ENCODE measurements at regions not wholly inside any gene's neighbourhood (a gene's known extent, or its start where the extent isn't known, plus 50 kb on each side); places are given as distances from the start of the nearest gene placed in this dataset.
"Not testable (repeated sequence)": the region's sequence is repeated elsewhere in the genome, so short reads cannot be mapped to it uniquely, and the experiment has no call there.

DNA sequence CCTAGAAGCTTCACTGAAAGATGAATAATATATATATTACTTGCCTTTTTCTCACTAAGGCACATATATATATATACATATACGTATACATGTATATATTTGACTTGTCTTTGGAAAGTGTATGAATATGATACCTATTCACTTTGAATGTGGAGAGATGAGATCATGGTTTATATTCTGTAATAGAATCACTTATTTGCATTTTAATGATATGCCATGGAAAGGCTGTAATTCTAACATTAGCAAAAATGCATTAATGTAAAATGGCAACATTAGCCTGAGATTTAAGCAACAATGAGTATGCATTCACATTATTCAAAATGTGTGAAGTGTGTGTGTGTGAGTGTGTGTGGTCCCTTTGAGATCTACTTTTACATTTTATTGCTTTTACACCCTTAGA lies 54.5 kb upstream of the PRKD1 start:
- peak; percentile 36 for FAIRE-seq
- no peak for DNase-seq (ENCODE audit: insufficient read length, low spot score)

DNA sequence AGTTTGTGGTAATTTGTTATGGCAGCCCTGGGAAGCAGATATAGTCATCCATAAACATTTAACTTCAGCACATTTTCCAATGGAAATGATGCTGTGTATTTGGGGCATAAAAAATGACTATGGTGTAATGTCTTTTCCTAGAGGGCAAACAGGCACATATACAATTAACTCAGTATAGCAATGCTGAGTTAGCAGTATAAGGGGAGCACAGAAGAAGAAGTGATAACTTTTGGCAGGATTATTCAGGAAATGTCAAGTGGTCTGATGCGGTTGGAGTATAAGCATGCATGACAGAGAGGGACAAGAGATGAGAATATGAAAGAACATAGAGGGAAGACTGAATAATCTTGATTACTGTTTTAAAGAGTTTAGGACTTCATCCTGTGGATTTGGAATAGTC lies 55.3 kb upstream of the PRKD1 start:
- FAIRE-seq = peak; percentile 69
- no peak for DNase-seq (ENCODE audit: insufficient read length, low spot score)

DNA sequence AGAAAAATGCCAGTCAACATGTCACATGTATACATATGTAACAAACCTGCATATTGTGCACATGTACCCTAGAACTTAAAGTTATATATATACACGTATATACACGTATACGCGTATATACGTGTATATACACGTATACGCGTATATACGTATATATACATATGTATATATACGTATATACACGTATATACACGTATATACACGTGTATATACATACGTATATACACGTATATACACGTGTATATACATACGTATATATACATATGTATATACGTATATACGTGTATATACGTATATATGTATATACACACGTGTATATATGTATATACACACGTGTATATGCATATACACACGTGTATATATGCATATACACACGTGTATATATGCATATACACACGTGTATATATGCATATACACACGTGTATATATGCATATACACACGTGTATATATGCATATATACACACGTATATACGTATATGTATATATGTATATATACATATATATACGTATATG lies 62.8 kb upstream of the PRKD1 start:
- peak; percentile 86 for FAIRE-seq
- DNase-seq (ENCODE audit: insufficient read length, low spot score) = not testable (repeated sequence)

DNA sequence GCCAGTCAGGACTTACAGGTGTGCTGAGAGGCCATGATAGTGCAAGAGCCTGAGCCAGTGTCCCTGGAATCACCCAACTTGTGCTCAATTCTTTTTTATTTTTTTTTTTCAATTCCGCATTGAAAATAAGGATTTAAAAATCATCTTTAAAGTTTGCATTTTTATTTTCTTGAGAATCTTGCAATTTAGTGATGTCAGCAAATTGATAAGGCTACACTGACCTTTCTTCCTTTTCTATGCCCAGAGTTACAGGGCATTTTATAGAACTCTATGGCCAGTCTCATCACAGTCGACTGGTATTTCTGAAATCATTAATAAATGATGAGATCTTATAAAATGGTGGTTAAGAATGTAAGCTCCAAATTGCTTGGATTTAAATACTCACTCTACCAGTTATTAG lies 63.3 kb upstream of the PRKD1 start:
- FAIRE-seq = no peak
- DNase-seq (ENCODE audit: insufficient read length, low spot score) = no peak

DNA sequence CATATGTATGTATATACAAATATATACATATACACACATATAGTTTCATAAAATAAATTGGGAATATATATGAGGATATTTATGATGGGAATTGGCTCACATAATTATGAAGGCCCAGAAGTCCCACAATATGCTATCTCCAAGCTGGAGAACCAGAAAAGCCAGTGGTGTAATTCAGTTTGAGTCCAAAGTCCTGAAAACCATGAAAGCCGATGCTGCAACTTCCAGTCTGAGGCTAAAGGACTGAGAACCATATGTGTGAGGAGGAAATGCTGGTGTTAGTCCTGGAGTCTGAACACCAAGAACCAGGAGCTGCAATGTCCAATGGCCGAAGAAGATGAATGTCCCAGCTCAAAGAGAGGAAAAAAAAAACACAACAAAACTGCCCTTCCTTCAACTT lies 65.5 kb upstream of the PRKD1 start:
- DNase-seq (ENCODE audit: insufficient read length, low spot score) (no peak), FAIRE-seq (no peak)

DNA sequence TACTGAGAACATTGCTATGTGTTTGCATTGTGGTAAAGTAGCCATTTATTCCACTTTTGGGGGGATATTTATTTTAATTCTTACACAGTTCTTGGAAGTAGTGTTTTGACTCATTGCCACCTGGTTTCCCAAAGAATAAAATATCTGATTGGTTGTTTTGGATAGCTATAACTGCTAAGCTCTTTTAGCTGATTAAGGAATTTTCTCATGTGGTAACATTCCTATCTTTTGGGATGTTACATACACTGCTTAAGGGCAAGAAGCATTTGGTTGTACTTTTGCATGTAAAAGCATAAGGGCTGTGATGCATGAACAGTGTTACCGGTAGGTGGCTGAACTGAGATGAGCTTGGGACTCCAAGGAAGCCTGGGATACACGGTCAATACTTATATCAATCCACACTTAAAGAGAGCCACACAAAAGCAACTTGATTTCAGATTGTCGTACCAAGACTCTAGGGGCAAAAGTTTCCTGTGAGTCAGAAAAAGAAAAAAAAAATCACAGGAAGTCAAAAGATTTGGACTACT lies 71.4 kb upstream of the PRKD1 start:
- FAIRE-seq = peak; percentile 48
- no peak for DNase-seq (ENCODE audit: insufficient read length, low spot score)

DNA sequence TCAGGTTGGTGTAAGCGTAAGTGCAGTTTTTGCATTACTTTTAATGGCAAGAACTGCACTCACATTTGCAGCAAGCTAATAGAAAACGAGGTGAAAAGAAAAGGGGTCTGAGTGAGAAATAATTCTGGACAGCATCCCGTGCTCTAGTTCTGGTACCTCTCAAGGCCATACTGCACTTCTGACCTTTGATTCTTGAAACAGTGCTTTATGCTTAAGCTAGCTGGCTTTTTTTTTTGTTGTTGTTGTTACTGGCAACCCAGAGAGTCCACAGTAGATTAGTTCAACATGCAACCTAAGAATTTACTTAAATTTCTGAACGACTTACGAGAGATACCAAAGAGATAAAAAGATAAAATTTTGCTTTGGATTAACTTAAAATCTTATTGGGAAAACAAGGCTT lies 75.2 kb upstream of the PRKD1 start:
- DNase-seq (ENCODE audit: insufficient read length, low spot score) = no peak
- no peak for FAIRE-seq

DNA sequence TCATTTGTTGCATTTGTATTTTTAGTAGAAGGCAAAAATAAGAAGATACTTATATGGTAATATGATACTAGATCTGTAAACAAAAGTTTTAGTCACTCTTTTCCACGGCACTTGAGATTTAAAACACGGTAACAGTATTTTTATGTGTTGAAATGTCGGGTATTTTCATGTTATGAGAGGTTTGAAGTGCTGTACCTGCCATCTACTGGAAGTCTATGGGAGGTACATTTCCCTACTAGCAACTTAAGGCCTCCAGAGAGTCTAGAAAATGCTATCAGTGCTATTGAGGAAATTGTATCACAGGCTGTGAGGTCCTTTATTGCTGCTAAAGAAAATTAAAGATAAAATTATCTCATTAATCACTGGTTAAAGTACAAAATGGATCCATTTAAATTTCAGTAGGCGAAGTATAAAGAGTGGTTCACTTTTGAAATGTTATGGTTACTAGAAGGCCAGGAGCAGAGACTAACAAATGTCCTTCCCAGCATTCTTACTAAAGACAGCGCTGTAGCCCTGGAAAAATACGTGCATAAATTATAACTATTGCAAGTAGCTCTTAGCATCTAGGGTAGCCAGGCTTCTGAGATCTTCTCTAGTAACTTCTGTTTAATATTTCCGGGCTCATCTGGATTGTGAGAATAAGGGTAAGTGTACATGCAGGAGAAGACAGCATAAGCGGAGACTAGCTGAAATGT lies 77.6 kb upstream of the PRKD1 start:
- peak; percentile 53 for DNase-seq (ENCODE audit: insufficient read length, low spot score)
- peak; percentile 57 for FAIRE-seq

DNA sequence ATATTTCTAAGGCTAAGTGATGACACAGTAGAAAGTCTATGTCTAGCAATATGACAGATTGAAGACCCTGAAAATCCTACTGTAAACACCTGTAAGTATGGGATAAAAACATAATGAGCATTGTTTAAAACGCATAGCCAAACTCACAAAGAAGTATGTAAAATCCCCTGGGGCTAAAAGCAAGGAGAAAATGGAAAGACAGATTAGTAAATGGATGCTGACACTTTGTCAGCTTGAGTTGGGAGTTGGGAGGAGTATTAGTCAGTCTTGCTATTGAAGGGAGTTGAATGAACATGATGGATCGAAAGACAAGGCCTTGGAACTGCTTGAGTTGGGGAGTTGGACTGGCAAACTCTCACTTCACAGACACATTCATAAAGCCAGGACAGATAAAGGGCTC lies 79.0 kb upstream of the PRKD1 start:
- DNase-seq (ENCODE audit: insufficient read length, low spot score) (no peak), FAIRE-seq (no peak)

DNA sequence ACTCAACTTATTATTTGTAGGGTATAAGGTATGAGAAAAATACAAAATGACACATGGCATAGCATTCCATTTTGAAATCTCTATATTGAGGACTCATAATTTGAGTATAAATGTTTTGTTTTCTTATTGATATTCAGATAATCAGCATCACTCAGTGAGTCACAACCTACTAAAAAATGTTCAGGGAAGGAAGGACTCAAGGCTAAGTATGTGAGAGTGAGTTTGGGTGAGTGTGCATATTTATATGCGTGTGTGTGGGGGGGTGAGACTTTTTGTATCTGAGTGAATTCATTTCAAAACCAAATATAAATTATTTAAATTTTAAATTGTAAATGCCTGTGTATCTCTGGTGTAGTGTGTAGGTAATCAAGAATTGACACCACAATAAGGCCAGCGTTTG lies 87.8 kb upstream of the PRKD1 start:
- DNase-seq (ENCODE audit: insufficient read length, low spot score) = no peak
- FAIRE-seq = no peak

DNA sequence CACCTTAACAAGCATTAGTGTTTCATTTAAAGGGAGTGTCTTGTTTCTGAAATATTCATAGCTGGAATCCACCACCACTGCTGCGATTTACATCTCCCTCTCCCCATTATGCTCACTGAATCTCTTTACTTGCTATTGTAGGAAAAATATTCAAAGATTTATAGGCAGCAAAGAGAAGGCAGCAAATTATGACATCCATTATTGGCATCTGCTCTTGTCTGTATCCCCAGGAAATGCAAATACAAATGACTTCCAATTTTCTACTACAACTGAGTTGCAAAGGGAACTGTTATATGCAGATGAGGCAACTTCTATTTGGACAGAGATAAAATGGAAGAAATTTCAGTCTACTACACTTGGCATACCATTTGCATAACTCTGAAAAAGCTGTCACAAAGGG lies 88.4 kb upstream of the PRKD1 start:
- FAIRE-seq (no peak), DNase-seq (ENCODE audit: insufficient read length, low spot score) (no peak)

DNA sequence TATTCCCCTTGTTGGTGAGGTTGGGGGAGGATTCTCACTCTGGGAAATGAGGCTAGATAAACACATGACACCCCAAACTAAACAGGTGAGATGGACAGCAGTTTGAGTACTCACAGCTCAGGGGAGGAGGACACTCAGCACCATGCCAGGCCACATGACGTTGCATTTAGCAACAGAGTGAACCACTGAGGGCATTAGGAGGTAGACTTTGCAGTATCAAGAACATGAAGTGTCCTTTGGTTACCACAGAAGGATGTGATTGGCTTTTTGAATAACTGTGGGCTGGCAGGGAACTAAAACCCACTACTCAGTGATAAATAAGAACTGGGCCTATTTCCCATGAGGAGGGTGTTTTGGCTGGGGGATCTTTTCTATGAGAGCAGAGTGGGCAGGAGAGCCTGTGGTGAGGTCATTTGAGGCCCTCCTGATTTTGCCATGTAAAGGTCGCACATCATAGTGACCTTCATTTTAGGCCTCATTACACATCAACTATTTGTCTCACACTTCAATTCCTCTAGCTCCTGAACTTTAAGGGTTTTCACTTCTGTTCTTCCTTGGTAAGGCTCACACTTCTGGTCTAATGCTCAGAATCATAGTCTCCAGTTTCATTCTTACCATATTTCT lies 89.8 kb upstream of the PRKD1 start:
- DNase-seq (ENCODE audit: insufficient read length, low spot score) (no peak), FAIRE-seq (peak; percentile 42)

DNA sequence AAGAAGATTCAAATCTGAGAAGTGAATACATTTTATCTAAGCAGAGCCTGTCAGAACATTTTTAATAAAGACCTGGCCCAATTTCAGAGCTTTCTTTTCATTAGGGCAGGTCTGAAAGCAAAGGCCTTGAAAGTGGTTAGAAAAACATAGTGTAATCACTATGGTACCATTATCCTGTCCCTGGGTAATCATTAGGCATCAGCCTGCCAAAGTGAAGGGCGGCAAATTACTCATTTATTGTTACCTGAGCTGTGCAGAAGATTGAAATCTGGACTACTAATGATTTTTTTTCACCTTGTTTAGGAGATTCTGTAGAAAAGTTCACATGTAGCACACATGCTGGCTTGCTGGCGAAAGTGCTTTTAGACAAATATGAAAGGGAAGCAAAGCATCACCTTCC lies 92.6 kb upstream of the PRKD1 start:
- DNase-seq (ENCODE audit: insufficient read length, low spot score) (no peak), FAIRE-seq (no peak)

DNA sequence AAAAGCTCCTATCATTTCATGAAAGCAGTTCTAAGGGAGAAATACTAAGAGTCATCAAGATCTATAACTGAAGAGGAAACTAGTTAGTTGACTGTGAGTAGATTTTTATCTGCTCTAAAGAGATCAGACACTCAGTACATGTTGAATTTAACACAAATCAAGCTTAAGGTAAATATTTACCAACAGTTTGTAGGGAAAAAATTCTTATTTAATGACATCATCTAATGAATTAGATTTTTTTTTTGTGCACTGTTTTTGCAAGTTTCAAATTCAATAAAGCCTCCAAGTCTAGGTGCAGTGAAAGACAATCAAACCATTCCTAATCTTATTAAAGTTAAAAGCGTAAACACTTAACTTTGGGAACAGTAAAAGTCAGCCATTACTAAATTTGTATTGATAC lies 93.0 kb upstream of the PRKD1 start:
- no peak for DNase-seq (ENCODE audit: insufficient read length, low spot score)
- no peak for FAIRE-seq

DNA sequence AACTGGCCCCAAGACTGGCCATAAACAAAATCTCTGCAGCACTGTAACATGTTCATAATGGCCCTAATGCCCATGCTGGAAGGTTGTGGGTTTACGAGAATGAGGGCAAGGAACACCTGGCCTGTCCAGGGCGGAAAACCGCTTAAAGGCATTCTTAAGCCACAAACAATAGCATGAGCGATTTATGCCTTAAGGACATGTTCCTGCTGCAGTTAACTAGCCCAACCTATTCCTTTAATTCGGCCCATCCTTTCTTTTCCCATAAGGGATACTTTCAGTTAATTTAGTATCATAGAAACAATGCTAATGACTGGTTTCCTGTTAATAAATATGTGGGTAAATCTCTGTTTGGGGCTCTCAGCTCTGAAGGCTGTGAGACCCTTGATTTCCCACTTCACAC lies 95.7 kb upstream of the PRKD1 start:
- FAIRE-seq; DNase-seq (ENCODE audit: insufficient read length, low spot score): not testable (repeated sequence)

DNA sequence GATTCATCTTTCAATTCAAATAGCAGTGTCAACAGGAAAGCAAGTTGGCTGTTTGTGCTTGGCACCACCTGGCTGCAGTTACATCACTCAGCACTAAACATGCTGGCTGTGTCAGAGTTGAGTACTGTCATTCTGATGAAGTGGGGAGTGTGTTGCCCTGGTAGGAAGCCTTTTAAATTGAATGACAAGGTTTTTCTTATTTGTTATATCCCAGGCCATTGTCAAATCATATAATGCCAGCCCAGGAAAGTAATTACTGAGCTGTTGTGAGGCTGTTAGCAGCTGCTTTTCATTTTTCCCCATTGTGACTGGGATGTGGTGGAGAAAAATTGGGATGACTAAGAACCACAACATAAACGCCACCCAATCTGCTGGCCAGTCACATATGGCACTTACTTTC lies 106.5 kb upstream of the PRKD1 start:
- FAIRE-seq (no peak), DNase-seq (ENCODE audit: insufficient read length, low spot score) (no peak)

DNA sequence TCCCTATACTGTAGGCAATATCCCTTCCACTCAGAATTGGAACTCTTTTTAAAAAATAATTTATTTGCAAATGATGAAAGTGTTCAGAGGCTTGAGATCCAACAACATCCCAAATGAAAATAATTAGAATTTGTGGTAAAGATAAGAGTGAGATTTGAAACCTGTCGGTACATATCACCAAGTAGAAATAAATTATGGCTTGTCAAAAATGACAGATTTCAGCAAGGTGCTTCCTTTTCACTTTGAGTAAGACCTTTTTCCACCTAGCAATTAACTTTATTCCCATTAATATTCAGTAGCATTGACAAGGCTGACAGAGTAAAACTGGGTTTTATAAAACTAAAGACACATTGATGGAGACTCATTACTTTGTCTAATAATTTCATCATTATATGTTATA lies 107.7 kb upstream of the PRKD1 start:
- DNase-seq (ENCODE audit: insufficient read length, low spot score) = no peak
- FAIRE-seq = no peak

DNA sequence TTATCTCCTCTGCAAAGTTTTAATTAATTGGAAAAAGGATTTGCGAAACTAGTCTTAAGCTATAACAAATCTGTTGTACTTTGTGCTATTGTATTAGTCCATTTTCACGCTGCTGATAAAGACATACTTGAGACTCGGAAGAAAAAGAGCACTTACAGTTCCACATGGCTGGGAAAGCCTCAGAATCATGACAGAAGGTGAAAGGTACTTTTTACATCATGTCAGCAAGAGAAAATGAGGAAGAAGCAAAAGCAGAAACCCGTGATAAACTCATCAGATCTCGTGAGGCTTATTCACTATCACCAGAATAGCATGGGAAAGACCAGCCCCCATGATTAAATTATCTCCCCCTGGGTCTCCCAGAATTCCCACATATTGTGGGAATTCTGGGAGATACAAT lies 118.1 kb upstream of the PRKD1 start:
- FAIRE-seq (no peak), DNase-seq (ENCODE audit: insufficient read length, low spot score) (no peak)

DNA sequence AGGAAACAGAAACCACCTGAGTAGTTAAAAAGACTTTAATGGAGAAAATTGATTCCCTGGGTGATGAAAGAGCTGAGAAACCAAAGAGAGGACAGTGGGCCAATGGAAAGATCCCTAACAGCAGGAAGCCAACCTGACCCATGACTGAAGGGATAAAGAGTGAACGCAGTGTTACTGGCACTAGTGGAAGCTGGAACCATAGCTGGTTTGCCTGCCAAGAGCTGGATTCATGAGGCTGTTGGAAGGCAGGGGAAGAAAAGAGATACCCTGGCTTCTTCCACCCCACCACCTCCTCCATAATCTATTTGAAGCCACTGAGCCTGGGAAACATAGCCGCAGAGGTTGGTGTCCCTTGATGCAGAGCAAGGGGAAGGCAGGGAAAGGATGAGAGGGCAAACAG lies 125.5 kb upstream of the PRKD1 start:
- FAIRE-seq = no peak
- no peak for DNase-seq (ENCODE audit: insufficient read length, low spot score)

DNA sequence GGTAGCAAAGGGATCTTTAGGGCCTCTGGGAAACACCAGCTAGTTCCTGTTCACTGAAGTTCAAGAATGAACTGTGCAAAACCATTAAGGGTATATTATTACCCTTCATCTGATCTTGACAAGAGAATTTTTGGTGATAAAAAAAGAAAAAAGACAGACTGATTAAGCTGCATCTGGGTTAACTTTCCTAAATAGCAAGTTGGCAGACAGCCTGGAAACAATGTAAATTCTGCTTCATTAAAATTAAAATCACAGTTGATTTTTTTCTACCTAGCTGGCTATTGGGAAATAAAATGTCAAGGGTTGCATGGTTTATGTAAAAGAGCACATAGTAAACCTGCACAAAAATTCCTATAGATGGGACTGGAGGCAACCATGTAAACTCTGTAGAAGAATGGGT lies 126.6 kb upstream of the PRKD1 start:
- FAIRE-seq (no peak), DNase-seq (ENCODE audit: insufficient read length, low spot score) (no peak)

DNA sequence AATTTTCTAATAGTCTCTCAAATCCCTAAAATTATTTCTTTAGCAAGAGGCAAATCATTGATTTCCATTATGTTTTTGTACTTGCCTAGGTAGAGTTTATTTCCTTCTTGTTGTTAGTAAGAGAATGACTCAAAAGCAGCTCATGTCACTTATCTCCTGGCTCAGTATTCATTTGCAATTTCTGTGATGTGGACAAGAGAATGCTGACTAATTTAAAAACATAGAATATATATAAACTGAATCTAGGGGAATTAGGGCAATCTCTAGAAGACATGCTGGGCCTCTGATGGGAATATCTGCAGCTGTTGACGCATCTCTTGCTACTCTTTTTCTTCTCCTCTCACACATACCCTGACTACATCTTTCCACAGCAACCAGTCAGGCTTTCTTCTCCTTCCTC lies 130.8 kb upstream of the PRKD1 start:
- DNase-seq (ENCODE audit: insufficient read length, low spot score) (no peak), FAIRE-seq (no peak)

DNA sequence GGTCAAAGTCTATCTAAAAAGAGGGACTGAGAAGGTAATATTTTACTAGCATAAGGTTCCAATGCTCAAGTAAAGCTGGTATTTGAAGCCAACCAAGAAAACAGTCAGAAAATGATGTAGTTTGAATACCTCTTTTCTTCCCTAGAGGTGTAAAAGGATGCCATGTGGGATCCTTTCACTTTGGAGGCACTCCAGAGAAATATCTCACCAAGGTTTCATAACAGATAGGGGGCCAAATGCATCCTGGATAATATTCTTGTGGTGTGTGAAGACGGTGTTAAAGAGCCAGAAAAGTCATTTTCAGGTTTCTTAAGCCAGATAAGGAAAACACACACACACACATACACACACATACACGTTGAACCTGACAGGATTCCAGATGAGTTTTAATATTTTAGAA lies 136.1 kb upstream of the PRKD1 start:
- DNase-seq (ENCODE audit: insufficient read length, low spot score) (no peak), FAIRE-seq (no peak)
